ENCODE measurements at regions not wholly inside any gene's neighbourhood (a gene's known extent, or its start where the extent isn't known, plus 50 kb on each side); places are given as distances from the start of the nearest gene placed in this dataset.

DNA sequence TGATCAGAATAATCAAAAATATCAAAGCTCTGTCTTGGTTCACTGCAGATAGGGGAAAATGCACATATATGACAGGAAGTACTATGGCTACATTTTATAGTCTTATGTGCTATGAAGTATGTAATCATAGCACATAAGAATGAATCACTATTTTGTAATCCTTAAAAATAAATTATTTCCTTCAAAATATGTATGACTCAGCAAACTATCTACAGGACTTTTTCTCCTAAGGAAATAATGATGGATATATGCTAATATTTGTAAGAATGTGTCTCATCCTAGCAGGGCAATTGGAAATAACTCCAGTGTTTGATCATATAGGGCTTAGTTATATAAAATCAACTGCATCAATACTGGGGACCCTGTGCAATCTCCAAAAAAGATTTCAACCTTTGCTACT, 85.1 kb downstream of the SLC24A2 start:
- no peaks in the 10 kb centered on the region for H3K4me1 ChIP-seq
- H3K27me3 ChIP-seq, result no peaks in the 10 kb centered on the region
- no peak for TF ChIP-seq CTCF (IDR thresholded peaks at IDR 0.05)
- H3K4me3 ChIP-seq, result no peak overlapping the region
- DNase-seq (no peak), ATAC-seq (no peak)
- intact Hi-C loops (cut with DNase I), result no loop called here
- H3K36me3 ChIP-seq, result no peaks in the 10 kb centered on the region
- H3K9me3 ChIP-seq, result no peaks in the 10 kb centered on the region
- H3K27ac ChIP-seq, result no peak overlapping the region

GRCh38 chr9:19701991-19702390, 86.8 kb downstream of the SLC24A2 start:
- Histone ChIP-seq H3K27ac (no peak overlapping the region), H3K27me3 (no peaks in the 10 kb centered on the region), H3K4me3 (no peak overlapping the region), H3K9me3 (no peaks in the 10 kb centered on the region), H3K4me1 (no peaks in the 10 kb centered on the region), H3K36me3 (no peaks in the 10 kb centered on the region)
- DNase-seq, result no peak
- no peak for TF ChIP-seq CTCF (IDR thresholded peaks at IDR 0.05)
- ATAC-seq, result no peak
- WGBS, 2 donors, result 42 to 54% methylated on average over 2 of the region's 2 CpGs
- intact Hi-C loops (cut with DNase I), result no loop called here

- 86 to 88% methylated on average over 6 of the region's 6 CpGs for WGBS, 2 donors
- TF ChIP-seq CTCF (IDR thresholded peaks at IDR 0.05), result no peak
- no peaks in the 10 kb centered on the region for H3K27me3 ChIP-seq
- H3K36me3 ChIP-seq, result no peaks in the 10 kb centered on the region
- intact Hi-C loops (cut with DNase I), result no loop called here
- H3K9me3 ChIP-seq, result no peaks in the 10 kb centered on the region
- no peaks in the 10 kb centered on the region for H3K4me1 ChIP-seq
- DNase-seq (no peak), ATAC-seq (no peak)
- H3K4me3 ChIP-seq, result no peak overlapping the region
- no peak overlapping the region for H3K27ac ChIP-seq
Observed at GRCh38 chr9:19701274-19701673, 87.6 kb downstream of the SLC24A2 start.

DNA sequence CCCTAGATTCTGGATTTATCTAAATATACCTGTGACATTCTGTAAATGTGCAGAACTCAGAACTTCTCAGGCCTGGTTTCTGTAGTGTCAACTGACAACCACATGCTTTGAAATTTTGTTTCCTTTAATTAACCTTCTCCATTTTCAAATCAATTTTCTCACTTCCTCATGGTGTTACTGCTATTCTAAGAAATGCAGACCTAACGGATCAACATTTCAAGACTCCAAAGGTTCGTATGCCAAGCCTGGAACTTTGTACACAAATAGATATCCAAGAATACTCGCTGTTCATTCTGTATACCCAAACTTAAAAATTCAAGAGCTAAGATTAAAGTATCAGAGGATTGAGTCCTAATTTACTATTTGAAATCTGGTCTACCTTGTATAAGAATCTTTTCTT, 88.1 kb downstream of the SLC24A2 start:
- Histone ChIP-seq H3K4me3 (no peak overlapping the region), H3K27ac (no peak overlapping the region), H3K9me3 (no peaks in the 10 kb centered on the region), H3K27me3 (no peaks in the 10 kb centered on the region), H3K36me3 (no peaks in the 10 kb centered on the region), H3K4me1 (no peaks in the 10 kb centered on the region)
- intact Hi-C loops (cut with DNase I), result no loop called here
- no peak for DNase-seq
- TF ChIP-seq CTCF (IDR thresholded peaks at IDR 0.05), result no peak
- ATAC-seq, result no peak
- 66 to 70% methylated on average over 3 of the region's 3 CpGs for WGBS, 2 donors

DNA sequence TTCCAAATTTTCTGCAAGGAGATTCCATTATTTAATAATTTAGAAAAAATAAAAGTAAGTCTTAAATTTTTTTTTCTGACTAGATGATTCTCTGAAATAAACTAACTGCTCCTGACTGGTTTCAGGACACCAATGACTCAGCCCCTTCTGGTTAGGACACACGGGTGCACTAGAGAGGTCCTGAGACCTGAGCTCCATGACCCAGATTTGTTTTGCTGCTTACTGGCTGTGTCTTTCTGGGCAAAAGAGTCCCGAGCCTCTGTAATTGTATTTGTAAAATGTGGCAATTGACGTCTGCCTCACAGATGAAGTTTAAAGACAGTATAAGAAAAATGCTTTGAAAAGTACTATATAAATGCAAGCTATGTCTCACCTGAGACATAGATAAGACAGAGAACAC, 89.1 kb downstream of the SLC24A2 start:
- Histone ChIP-seq H3K9me3 (no peaks in the 10 kb centered on the region), H3K27ac (no peak overlapping the region), H3K27me3 (no peaks in the 10 kb centered on the region), H3K4me3 (no peak overlapping the region), H3K4me1 (no peaks in the 10 kb centered on the region), H3K36me3 (no peaks in the 10 kb centered on the region)
- ATAC-seq, result no peak
- no peak for TF ChIP-seq CTCF (IDR thresholded peaks at IDR 0.05)
- 31 to 36% methylated on average over 3 of the region's 3 CpGs for WGBS, 2 donors
- DNase-seq, result no peak
- intact Hi-C loops (cut with DNase I), result loop anchor here in 2 of 10 donors (10.0 kb wide), 2 partner anchors 55 to 65 kb away; no protein-coding TSS in a partner anchor
